ENCODE measurements at regions not wholly inside any gene's neighbourhood (a gene's known extent, or its start where the extent isn't known, plus 50 kb on each side); places are given as distances from the start of the nearest gene placed in this dataset.
"Not testable (repeated sequence)": the region's sequence is repeated elsewhere in the genome, so short reads cannot be mapped to it uniquely, and the experiment has no call there.

- Histone ChIP-seq H3K27me3 (ENCODE audit: insufficient read depth, poor library complexity, severe bottlenecking) (peaks cover 2% of the 10 kb centered on the region), H3K27ac (replicated peaks) (no peak overlapping the region), H3K4me3 (replicated peaks; ENCODE audit: insufficient read depth, low read length) (no peak overlapping the region)
- TF ChIP-seq SPI1 (IDR thresholded peaks at IDR 0.05; ENCODE audit: borderline replicate concordance, low read depth) (no peak), GABPA (IDR thresholded peaks at IDR 0.05; ENCODE audit: low read depth) (no peak), POLR2AphosphoS5 (IDR thresholded peaks at IDR 0.05; ENCODE audit: low read depth) (no peak)
- TF ChIP-seq, protein P1, sequence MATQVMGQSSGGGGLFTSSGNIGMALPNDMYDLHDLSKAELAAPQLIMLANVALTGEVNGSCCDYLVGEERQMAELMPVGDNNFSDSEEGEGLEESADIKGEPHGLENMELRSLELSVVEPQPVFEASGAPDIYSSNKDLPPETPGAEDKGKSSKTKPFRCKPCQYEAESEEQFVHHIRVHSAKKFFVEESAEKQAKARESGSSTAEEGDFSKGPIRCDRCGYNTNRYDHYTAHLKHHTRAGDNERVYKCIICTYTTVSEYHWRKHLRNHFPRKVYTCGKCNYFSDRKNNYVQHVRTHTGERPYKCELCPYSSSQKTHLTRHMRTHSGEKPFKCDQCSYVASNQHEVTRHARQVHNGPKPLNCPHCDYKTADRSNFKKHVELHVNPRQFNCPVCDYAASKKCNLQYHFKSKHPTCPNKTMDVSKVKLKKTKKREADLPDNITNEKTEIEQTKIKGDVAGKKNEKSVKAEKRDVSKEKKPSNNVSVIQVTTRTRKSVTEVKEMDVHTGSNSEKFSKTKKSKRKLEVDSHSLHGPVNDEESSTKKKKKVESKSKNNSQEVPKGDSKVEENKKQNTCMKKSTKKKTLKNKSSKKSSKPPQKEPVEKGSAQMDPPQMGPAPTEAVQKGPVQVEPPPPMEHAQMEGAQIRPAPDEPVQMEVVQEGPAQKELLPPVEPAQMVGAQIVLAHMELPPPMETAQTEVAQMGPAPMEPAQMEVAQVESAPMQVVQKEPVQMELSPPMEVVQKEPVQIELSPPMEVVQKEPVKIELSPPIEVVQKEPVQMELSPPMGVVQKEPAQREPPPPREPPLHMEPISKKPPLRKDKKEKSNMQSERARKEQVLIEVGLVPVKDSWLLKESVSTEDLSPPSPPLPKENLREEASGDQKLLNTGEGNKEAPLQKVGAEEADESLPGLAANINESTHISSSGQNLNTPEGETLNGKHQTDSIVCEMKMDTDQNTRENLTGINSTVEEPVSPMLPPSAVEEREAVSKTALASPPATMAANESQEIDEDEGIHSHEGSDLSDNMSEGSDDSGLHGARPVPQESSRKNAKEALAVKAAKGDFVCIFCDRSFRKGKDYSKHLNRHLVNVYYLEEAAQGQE (IDR thresholded peaks at IDR 0.05; ENCODE audit: insufficient replicate concordance, low read depth): no peak
- TF ChIP-seq, protein P2, sequence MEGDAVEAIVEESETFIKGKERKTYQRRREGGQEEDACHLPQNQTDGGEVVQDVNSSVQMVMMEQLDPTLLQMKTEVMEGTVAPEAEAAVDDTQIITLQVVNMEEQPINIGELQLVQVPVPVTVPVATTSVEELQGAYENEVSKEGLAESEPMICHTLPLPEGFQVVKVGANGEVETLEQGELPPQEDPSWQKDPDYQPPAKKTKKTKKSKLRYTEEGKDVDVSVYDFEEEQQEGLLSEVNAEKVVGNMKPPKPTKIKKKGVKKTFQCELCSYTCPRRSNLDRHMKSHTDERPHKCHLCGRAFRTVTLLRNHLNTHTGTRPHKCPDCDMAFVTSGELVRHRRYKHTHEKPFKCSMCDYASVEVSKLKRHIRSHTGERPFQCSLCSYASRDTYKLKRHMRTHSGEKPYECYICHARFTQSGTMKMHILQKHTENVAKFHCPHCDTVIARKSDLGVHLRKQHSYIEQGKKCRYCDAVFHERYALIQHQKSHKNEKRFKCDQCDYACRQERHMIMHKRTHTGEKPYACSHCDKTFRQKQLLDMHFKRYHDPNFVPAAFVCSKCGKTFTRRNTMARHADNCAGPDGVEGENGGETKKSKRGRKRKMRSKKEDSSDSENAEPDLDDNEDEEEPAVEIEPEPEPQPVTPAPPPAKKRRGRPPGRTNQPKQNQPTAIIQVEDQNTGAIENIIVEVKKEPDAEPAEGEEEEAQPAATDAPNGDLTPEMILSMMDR (IDR thresholded peaks at IDR 0.05; ENCODE audit: insufficient read depth, low read length): no peak
- peak in 1 of 2 experiments; percentile 15 for DNase-seq (ENCODE audit: low read depth in 1 of 2, low spot score in 1 of 2)
These were observed 310.9 kb downstream of the SIPA1L2 start for GRCh38 chr1:232319072-232319471.

DNA sequence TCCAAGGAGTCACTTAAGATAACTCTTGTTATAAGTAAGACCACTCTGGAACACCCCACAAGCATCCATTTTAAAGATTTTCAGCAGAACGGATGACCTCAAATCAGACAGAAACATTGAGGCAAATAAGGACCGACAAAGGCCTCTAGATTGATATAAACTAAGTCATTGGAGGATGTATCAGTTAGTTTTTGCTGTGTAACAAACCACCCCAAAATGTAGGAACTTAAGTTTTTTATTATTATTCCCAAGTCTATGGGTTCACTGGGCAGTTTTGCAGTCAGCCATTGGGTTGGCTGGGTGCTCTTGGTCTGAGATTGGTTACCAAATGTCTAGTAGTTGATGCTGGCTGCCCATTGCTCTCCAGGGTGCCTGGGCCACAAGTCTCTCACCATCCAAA is 311.8 kb downstream of the SIPA1L2 start:
- no peak overlapping the region for H3K4me3 ChIP-seq (replicated peaks; ENCODE audit: insufficient read depth, low read length)
- TF ChIP-seq, protein P2 (IDR thresholded peaks at IDR 0.05; ENCODE audit: insufficient read depth, low read length): no peak
- TF ChIP-seq GABPA (IDR thresholded peaks at IDR 0.05; ENCODE audit: low read depth) (no peak), SPI1 (IDR thresholded peaks at IDR 0.05; ENCODE audit: borderline replicate concordance, low read depth) (no peak), POLR2AphosphoS5 (IDR thresholded peaks at IDR 0.05; ENCODE audit: low read depth) (no peak)
- DNase-seq (ENCODE audit: low read depth in 1 of 2, low spot score in 1 of 2): no peak
- H3K27me3 ChIP-seq (ENCODE audit: insufficient read depth, poor library complexity, severe bottlenecking): no peaks in the 10 kb centered on the region
- H3K27ac ChIP-seq (replicated peaks): no peak overlapping the region

- no peaks in the 10 kb centered on the region for H3K27me3 ChIP-seq (ENCODE audit: insufficient read depth, poor library complexity, severe bottlenecking)
- H3K27ac ChIP-seq (replicated peaks): no peak overlapping the region
- no peak for DNase-seq (ENCODE audit: low read depth in 1 of 2, low spot score in 1 of 2)
- TF ChIP-seq, protein P2 (IDR thresholded peaks at IDR 0.05; ENCODE audit: insufficient read depth, low read length): no peak
- TF ChIP-seq SPI1 (IDR thresholded peaks at IDR 0.05; ENCODE audit: borderline replicate concordance, low read depth): no peak
- TF ChIP-seq, protein P1 (IDR thresholded peaks at IDR 0.05; ENCODE audit: insufficient replicate concordance, low read depth): no peak
- no peak for TF ChIP-seq POLR2AphosphoS5 (IDR thresholded peaks at IDR 0.05; ENCODE audit: low read depth)
- no peak overlapping the region for H3K4me3 ChIP-seq (replicated peaks; ENCODE audit: insufficient read depth, low read length)
These were observed 312.6 kb downstream of the SIPA1L2 start for GRCh38 chr1:232317350-232317749.

GRCh38 chr1:232316864-232317263 is 313.1 kb downstream of the SIPA1L2 start:
- TF ChIP-seq, protein P1 (IDR thresholded peaks at IDR 0.05; ENCODE audit: insufficient replicate concordance, low read depth): no peak
- TF ChIP-seq GABPA (IDR thresholded peaks at IDR 0.05; ENCODE audit: low read depth) (no peak), POLR2AphosphoS5 (IDR thresholded peaks at IDR 0.05; ENCODE audit: low read depth) (no peak), SPI1 (IDR thresholded peaks at IDR 0.05; ENCODE audit: borderline replicate concordance, low read depth) (no peak)
- TF ChIP-seq, protein P2 (IDR thresholded peaks at IDR 0.05; ENCODE audit: insufficient read depth, low read length): no peak
- DNase-seq (ENCODE audit: low read depth in 1 of 2, low spot score in 1 of 2): no peak
- Histone ChIP-seq H3K27ac (replicated peaks) (no peak overlapping the region), H3K4me3 (replicated peaks; ENCODE audit: insufficient read depth, low read length) (no peak overlapping the region), H3K27me3 (ENCODE audit: insufficient read depth, poor library complexity, severe bottlenecking) (no peaks in the 10 kb centered on the region)

GRCh38 chr1:232313876-232314275 is 316.1 kb downstream of the SIPA1L2 start:
- not testable (repeated sequence) for H3K27ac ChIP-seq (replicated peaks); DNase-seq (ENCODE audit: low read depth in 1 of 2, low spot score in 1 of 2); H3K4me3 ChIP-seq (replicated peaks; ENCODE audit: insufficient read depth, low read length); H3K27me3 ChIP-seq (ENCODE audit: insufficient read depth, poor library complexity, severe bottlenecking)
